ENCODE measurements at regions not wholly inside any gene's neighbourhood (a gene's known extent, or its start where the extent isn't known, plus 50 kb on each side); places are given as distances from the start of the nearest gene placed in this dataset.
A peak's percentile ranks its signal among the peaks of the same experiment; 100 is the strongest.

DNA sequence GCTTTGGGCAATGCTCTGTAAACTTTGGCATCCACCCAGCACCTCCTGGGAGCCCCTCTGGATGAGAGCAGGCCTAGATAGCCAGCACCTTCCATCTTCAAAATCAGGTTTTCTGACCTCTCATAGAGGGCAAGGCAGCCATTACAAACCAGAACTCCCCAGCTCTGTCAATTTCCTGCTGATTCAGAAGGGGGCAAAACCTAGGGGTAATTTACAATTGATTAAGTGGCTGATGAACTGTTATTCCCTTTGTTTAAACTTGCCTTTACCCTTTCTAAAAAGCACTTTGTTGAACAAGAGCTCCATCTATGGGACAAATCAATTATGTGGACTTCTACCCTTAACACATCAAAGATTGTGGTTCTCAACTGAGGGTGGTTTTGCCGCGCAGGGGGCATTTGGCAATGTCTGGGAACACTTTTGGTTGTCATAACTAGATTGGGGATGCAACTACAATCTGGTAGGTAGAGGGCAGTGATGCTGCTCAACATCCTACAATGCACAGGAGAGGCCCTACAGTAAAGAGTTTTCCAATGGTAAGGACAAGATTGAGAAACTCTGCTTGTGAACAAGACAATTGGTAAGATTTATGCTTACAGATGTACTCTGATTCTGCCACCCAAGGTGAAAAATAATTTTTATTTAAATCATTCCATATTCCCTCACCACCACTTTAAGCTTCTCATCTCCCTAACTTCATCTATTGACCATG is 184.1 kb downstream of the MARCHF11 start:
- no peak for DNase-seq

DNA sequence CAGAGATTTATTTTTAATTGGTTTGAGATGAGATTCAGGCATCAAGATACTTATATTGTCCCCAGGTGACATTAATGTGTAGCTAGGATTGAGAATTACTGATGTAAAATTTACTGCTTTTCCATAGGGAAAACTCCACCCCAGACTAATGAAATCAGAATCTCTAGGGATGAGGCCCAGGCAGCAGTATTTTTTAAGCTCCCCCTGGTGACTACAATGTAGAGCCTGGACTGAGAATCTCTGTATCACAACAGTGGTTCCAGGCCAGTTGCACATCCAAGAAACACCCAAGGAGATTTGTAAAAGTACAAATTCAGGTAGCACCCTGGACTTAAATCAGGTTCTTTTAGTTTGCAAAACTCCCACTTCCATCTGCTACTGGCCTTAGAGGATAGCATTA is 185.7 kb downstream of the MARCHF11 start:
- TF ChIP-seq, protein P1, sequence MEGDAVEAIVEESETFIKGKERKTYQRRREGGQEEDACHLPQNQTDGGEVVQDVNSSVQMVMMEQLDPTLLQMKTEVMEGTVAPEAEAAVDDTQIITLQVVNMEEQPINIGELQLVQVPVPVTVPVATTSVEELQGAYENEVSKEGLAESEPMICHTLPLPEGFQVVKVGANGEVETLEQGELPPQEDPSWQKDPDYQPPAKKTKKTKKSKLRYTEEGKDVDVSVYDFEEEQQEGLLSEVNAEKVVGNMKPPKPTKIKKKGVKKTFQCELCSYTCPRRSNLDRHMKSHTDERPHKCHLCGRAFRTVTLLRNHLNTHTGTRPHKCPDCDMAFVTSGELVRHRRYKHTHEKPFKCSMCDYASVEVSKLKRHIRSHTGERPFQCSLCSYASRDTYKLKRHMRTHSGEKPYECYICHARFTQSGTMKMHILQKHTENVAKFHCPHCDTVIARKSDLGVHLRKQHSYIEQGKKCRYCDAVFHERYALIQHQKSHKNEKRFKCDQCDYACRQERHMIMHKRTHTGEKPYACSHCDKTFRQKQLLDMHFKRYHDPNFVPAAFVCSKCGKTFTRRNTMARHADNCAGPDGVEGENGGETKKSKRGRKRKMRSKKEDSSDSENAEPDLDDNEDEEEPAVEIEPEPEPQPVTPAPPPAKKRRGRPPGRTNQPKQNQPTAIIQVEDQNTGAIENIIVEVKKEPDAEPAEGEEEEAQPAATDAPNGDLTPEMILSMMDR (IDR thresholded peaks at IDR 0.05): no peak
- intact Hi-C loops (cut with DNase I; ENCODE audit: low total_unique reads): no loop called here

More for the DNA sequence above, 184.1 kb downstream of the MARCHF11 start:
- no peaks in the 10 kb centered on the region for H3K36me3 ChIP-seq
- H3K9me3 ChIP-seq: peaks cover 7 to 13% (median 10%) of the 10 kb centered on the region in 3 donors
- H3K27me3 ChIP-seq: no peaks in the 10 kb centered on the region
- H3K4me1 ChIP-seq: no peaks in the 10 kb centered on the region
- TF ChIP-seq, protein P1 (IDR thresholded peaks at IDR 0.05): peak; percentile 28 to 33
- no peak overlapping the region for H3K27ac ChIP-seq
- no peak overlapping the region for H3K4me3 ChIP-seq
- intact Hi-C loops (cut with DNase I; ENCODE audit: low total_unique reads): no loop called here

DNA sequence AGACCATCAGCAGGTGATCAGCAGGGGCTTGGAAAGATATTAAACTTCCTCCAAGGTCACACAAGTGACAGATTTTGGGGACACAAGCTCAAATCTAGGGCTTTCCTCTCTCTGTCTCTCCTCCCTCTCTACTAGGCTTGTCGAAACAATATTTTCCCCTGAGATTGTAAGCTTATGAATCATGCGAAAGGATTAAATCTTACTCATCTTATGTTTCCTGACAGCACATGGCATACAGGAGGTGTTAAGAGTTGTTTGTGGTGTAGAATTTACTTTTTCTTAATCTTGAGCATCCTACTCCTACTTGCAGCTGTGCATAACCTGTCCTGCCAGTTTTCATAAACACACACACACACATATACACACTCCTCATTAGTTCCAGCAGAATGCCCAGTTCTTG is 186.3 kb downstream of the MARCHF11 start:
- Histone ChIP-seq H3K36me3 (no peaks in the 10 kb centered on the region), H3K27ac (no peak overlapping the region), H3K27me3 (no peaks in the 10 kb centered on the region), H3K9me3 (peaks cover 7 to 13% (median 13%) of the 10 kb centered on the region in 3 donors), H3K4me1 (no peaks in the 10 kb centered on the region), H3K4me3 (no peak overlapping the region)
- DNase-seq: no peak
- TF ChIP-seq, protein P1 (IDR thresholded peaks at IDR 0.05): no peak
- intact Hi-C loops (cut with DNase I; ENCODE audit: low total_unique reads): no loop called here

More for the DNA sequence above, 185.7 kb downstream of the MARCHF11 start:
- DNase-seq: no peak
- H3K4me3 ChIP-seq: no peak overlapping the region
- no peaks in the 10 kb centered on the region for H3K27me3 ChIP-seq
- no peak overlapping the region for H3K27ac ChIP-seq
- no peaks in the 10 kb centered on the region for H3K36me3 ChIP-seq
- no peaks in the 10 kb centered on the region for H3K4me1 ChIP-seq
- H3K9me3 ChIP-seq: peaks cover 7 to 13% (median 13%) of the 10 kb centered on the region in 3 donors

DNA sequence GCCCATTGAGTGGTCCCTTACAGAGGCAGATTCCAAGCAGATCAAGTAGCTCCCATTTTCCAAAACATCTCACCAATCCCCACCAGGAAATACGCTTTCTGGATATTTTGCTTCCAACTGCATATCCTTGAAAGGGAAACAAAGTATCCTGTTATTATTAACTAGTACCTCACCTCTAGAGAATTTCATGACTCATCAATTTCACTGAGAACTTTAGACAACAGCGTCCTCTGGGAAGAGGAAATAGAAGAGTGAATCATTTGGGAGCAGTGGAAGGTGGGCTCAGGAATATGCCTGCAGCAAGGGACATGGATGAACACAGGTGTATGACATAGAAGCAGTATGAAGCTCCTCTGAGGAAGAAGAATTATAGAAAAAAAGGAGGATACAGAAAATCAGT is 186.7 kb downstream of the MARCHF11 start:
- TF ChIP-seq, protein P1 (IDR thresholded peaks at IDR 0.05): no peak
- Histone ChIP-seq H3K4me3 (no peak overlapping the region), H3K9me3 (peaks cover 7 to 13% (median 13%) of the 10 kb centered on the region in 3 donors), H3K27ac (no peak overlapping the region), H3K36me3 (no peaks in the 10 kb centered on the region), H3K4me1 (no peaks in the 10 kb centered on the region), H3K27me3 (no peaks in the 10 kb centered on the region)
- DNase-seq: no peak
- intact Hi-C loops (cut with DNase I; ENCODE audit: low total_unique reads): no loop called here

DNA sequence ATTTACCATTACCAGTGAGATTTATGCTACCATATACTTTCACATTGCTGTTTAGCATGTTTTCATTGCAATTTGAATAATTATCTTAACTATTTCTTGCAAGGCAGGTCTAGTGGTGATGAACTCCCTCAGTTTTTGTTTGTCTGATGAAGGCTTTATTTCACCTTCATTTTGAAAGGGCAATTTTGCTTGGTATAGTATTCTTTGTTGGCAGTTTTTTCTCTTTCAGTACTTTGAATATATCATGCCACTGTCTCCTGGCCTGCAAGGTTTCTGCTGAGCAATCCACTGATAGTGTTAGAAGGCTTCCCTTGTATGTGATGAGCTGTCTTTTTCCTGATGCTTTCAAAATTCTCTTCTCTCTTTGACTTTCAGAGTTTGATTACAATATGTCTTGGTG is 188.0 kb downstream of the MARCHF11 start:
- H3K9me3 ChIP-seq: peaks cover 7 to 13% (median 13%) of the 10 kb centered on the region in 3 donors
- H3K27ac ChIP-seq: no peak overlapping the region
- no peak for DNase-seq
- H3K36me3 ChIP-seq: no peaks in the 10 kb centered on the region
- intact Hi-C loops (cut with DNase I; ENCODE audit: low total_unique reads): no loop called here
- H3K27me3 ChIP-seq: no peaks in the 10 kb centered on the region
- H3K4me1 ChIP-seq: no peaks in the 10 kb centered on the region
- H3K4me3 ChIP-seq: no peak overlapping the region
- TF ChIP-seq, protein P1 (IDR thresholded peaks at IDR 0.05): no peak
